NCI-H524 treated with DMSO at 0.1 percent for 48 hours (cell line): ENCODE measurements at regions not wholly inside any gene's neighbourhood (a gene's known extent, or its start where the extent isn't known, plus 50 kb on each side); places are given as distances from the start of the nearest gene placed in this dataset.
"Not testable (repeated sequence)": the region's sequence is repeated elsewhere in the genome, so short reads cannot be mapped to it uniquely, and the experiment has no call there.

Experiments used
- DNase-seq: peaks from one replicate; lab custom pipeline; 2025; lab: John Stamatoyannopoulos, UW

DNA sequence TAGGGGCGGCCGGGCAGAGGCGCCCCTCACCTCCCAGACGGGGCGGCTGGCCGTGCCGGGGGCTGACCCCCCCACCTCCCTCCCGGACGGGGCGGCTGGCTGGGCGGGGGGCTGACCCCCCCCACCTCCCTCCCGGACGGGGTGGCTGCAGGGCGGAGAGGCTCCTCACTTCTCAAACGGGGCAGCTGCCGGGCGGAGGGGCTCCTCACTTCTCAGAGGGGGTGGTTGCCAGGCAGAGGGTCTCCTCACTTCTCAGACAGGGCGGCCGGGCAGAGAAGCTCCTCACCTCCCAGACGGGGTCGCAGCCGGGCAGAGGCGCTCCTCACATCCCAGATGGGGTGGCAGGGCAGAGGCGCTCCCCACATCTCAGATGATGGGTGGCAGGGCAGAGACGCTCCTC is 836.8 kb downstream of the RAPGEF2 start:
- DNase-seq: not testable (repeated sequence)

GRCh38 chr4:159941076-159941475 is 838.2 kb downstream of the RAPGEF2 start:
- DNase-seq: no peak

- DNase-seq: no peak
Observed at GRCh38 chr4:159944477-159944876, 841.6 kb downstream of the RAPGEF2 start.

- DNase-seq: no peak
Observed at GRCh38 chr4:159946983-159947615, 844.2 kb downstream of the RAPGEF2 start.

DNA sequence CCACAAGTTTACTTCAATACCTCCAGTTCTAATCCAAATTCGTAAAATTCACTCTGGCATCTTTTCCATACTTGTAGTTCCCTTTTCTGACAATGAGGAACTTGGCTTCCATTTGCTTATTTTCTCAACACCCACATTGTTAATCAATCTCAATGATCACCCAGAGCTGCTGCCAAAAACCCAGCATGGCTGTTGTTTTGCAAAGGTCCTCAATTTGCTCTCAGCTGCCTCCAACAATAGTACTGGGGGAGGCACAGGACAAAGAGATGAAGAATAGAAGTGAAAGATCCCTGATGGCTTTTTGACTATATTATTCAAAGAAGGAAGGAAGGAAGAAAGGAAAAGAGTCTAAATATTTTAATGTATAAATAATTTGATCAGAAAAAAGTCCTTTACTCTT is 847.8 kb downstream of the RAPGEF2 start:
- DNase-seq: no peak

- DNase-seq: no peak
Observed at GRCh38 chr4:159966746-159967145, 863.9 kb downstream of the RAPGEF2 start.

- DNase-seq: not testable (repeated sequence)
Observed at GRCh38 chr4:159976871-159977482, 874.1 kb downstream of the RAPGEF2 start.

DNA sequence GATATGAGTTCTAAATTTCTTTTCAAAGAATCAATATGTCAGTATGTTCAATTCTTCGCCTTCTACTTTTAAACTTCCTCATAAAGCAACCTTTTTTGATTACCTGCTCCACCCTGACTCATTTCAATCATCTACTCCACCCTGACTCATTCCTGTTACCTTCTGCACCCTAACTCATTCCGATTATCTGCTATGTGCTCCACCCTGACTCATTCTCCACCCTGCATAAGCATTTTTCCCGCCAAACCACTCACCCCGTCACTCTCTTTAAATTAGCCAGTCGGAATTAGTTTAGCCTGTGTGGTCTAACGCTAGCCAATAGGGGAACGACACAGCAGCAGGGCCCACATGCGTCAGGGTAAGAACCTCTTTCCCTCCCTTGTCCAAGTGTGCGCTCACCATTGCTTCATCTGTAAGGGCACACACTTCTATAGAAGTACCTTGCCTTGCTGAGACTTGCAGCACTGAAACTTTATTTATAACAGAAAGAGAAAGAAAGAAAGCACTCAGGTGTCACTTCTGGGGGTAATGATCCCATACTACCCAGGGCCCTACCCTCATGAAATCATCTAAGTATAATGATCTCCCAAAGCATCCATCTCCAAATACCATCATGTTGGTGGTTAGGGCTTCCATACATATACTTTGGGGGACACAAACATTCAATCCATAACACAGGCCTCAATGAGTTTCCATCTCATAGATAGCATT is 875.2 kb downstream of the RAPGEF2 start:
- DNase-seq: no peak

GRCh38 chr4:159979351-159979750 is 876.5 kb downstream of the RAPGEF2 start:
- no peak for DNase-seq

GRCh38 chr4:159979953-159980352 is 877.1 kb downstream of the RAPGEF2 start:
- DNase-seq: no peak

- no peak for DNase-seq
Observed at GRCh38 chr4:159980826-159981468, 878.1 kb downstream of the RAPGEF2 start.

- no peak for DNase-seq
Observed at GRCh38 chr4:159981469-159981856, 878.6 kb downstream of the RAPGEF2 start.

GRCh38 chr4:159983082-159983481 is 880.2 kb downstream of the RAPGEF2 start:
- no peak for DNase-seq

- DNase-seq: no peak
Observed at GRCh38 chr4:160009656-160010493, 907.0 kb downstream of the RAPGEF2 start.

DNA sequence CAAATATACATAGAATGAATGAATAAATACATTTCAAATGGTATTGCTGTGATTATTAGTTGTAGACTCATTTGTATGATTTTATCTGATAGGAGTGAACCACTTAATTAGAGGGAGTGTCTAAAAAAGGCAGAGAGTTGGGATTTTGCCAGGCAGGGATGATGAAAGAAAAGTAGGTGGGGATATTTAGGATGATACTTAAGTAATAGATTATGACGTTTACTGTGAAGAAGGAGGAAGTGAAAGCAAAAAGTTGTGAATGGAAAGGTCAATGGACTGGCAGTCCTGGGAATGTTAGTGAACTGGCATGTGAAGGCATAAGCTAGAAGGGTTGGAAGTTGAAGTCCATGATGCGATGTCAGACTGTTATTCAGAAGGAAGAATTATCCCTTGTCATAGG is 917.1 kb downstream of the RAPGEF2 start:
- DNase-seq: no peak

DNA sequence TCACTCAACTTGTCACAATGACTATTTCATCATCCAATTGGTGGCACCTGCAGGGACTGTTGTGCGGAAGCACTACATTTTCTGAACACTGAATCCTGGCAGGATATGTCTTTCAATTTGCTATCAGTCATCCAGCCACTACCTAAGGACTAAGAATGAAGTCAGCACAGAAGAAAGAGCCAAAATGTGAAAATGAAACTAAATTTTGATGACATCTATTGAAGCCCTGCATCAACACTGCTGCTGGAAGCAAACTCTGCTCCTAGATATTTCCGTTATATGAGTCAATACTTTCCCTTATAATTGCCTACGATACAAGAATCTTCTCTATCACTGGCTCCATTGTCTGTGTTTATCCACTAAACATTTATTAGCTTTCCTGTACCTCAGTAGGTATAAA is 917.9 kb downstream of the RAPGEF2 start:
- DNase-seq: no peak

DNA sequence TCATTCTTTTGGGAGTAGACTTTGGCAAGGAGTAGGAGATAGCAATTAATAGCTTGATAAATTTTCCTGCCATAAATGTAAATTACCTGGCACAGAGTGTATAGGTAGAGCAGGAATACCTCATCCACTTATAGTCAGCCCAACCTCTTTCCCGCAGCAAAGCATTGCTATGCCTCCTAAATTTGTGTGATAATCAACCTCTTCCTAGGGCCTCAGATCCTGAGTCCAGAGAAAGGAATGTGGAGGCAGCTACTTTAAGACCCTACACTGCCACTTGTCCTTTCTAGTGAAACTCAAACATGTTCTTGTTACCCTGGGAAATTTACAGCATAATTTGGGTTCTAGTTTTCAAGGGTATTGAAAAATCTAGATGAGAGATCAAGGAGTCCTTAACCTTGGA is 919.0 kb downstream of the RAPGEF2 start:
- no peak for DNase-seq

DNA sequence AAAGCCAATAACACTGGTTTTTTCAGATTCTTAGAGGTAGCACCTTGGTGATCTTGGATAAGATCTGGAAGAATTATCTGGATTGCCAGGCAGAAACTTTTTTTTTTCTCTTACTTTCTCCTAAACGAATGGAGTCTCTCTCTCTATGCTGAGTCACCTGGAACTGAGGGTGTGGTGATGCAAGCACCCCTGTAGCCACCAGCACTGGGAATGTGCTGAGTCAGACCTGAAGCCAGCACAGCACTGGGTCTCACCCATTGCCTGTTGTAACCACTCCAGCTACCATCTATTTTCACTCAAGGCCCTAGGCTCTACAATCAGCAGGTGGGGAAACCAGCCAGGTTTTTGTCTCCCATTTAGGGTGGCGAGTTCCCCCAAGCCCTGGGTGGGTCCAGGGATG is 923.8 kb downstream of the RAPGEF2 start:
- DNase-seq: no peak

- no peak for DNase-seq
Observed at GRCh38 chr4:160034501-160034900, 931.6 kb downstream of the RAPGEF2 start.

GRCh38 chr4:160038615-160039014 is 935.7 kb downstream of the RAPGEF2 start:
- no peak for DNase-seq

DNA sequence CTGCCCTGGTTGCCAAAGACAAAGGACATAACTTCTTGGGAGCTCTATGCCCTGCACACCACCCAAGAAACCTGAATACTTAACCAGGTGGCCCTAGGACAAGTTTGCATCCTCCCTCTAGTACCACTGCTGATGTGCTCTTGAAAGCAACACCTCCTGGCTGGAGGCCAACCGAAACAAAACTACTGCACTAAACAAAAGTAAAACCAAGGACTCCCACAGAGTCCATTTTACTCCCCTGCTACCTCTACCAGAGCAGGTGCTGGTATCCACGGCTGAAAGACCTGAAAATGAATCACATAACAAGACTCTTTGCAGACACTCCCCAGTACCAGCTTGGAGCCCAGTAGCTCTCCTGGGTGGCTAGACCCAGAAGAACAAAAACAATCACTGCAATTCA is 941.8 kb downstream of the RAPGEF2 start:
- no peak for DNase-seq
